GM21360 (cell line): ENCODE measurements at regions not wholly inside any gene's neighbourhood (a gene's known extent, or its start where the extent isn't known, plus 50 kb on each side); places are given as distances from the start of the nearest gene placed in this dataset.

Experiments
- ATAC-seq: cut with Tn5 transposase; IDR thresholded peaks from one replicate; pipeline ENCODE4 v1.9.1; 2021; ENCODE audit warnings: mild to moderate bottlenecking, moderate library complexity; ENCODE audit not compliant: unreplicated experiment

- no peak for ATAC-seq
Observed at GRCh38 chr5:123808461-123809380, 296.7 kb downstream of the CSNK1G3 start.

- no peak for ATAC-seq
Observed at GRCh38 chr5:123807177-123807945, 295.4 kb downstream of the CSNK1G3 start.

- ATAC-seq: no peak
Observed at GRCh38 chr5:123806644-123807043, 294.7 kb downstream of the CSNK1G3 start.

- no peak for ATAC-seq
Observed at GRCh38 chr5:123805300-123805699, 293.3 kb downstream of the CSNK1G3 start.

GRCh38 chr5:123803359-123803758, 291.4 kb downstream of the CSNK1G3 start:
- ATAC-seq: no peak

- ATAC-seq: no peak
Observed at GRCh38 chr5:123802298-123802951, 290.4 kb downstream of the CSNK1G3 start.

- ATAC-seq: no peak
Observed at GRCh38 chr5:123800640-123801039, 288.7 kb downstream of the CSNK1G3 start.

GRCh38 chr5:123795688-123796087, 283.7 kb downstream of the CSNK1G3 start:
- no peak for ATAC-seq

- no peak for ATAC-seq
Observed at GRCh38 chr5:123790226-123790625, 278.2 kb downstream of the CSNK1G3 start.

- ATAC-seq: no peak
Observed at GRCh38 chr5:123787635-123788034, 275.7 kb downstream of the CSNK1G3 start.

- ATAC-seq: no peak
Observed at GRCh38 chr5:123787136-123787535, 275.2 kb downstream of the CSNK1G3 start.

- no peak for ATAC-seq
Observed at GRCh38 chr5:123786411-123786810, 274.4 kb downstream of the CSNK1G3 start.

GRCh38 chr5:123785162-123786071, 273.4 kb downstream of the CSNK1G3 start:
- no peak for ATAC-seq

- ATAC-seq: no peak
Observed at GRCh38 chr5:123783421-123783820, 271.4 kb downstream of the CSNK1G3 start.

- no peak for ATAC-seq
Observed at GRCh38 chr5:123778641-123779040, 266.7 kb downstream of the CSNK1G3 start.

- ATAC-seq: no peak
Observed at GRCh38 chr5:123776761-123777160, 264.8 kb downstream of the CSNK1G3 start.

GRCh38 chr5:123771715-123772114, 259.7 kb downstream of the CSNK1G3 start:
- ATAC-seq: no peak

GRCh38 chr5:123763201-123763600, 251.2 kb downstream of the CSNK1G3 start:
- ATAC-seq: no peak

- no peak for ATAC-seq
Observed at GRCh38 chr5:123756816-123757215, 244.8 kb downstream of the CSNK1G3 start.

GRCh38 chr5:123756318-123756665, 244.3 kb downstream of the CSNK1G3 start:
- no peak for ATAC-seq
